ENCODE measurements at regions not wholly inside any gene's neighbourhood (a gene's known extent, or its start where the extent isn't known, plus 50 kb on each side); places are given as distances from the start of the nearest gene placed in this dataset.

DNA sequence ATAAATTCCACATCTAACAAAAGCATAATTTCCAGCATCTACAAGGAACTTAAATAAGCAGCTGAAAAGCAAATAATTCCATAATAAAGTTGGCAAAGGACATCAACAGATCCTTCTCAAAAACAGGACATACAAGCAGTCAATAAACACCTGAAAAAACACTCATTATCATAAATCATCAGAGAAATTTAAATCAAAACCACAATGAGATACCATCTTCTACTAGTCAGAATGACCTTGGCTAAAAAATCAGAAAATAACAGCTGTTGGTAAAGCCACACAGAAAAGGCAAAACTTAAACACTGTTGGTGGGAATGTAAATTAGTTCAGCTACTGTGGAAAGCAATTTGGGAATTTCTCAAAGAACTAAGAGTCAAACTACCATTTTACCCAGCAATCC lies 1371.1 kb upstream of the ACO1 start:
- Histone ChIP-seq H3K4me3 (ENCODE audit: extremely low read depth in 1 of 4, insufficient read depth in 2 of 4, low read depth in 3 of 4, low read length in 4 of 4) (no peak overlapping the region), H3K56ac (replicated peaks; ENCODE audit: insufficient read length, low read depth, low read length) (no peak overlapping the region), H2BK15ac (ENCODE audit: low read length) (no peak overlapping the region), H3K14ac (ENCODE audit: insufficient read length) (no peak overlapping the region), H3K4ac (replicated peaks; ENCODE audit: insufficient read length, low read depth, low read length) (no peak overlapping the region), H4K20me1 (replicated peaks in 1 of 2; ENCODE audit: control insufficient read depth in 1 of 2, insufficient read depth in 2 of 2, low read length in 2 of 2) (no peaks in the 10 kb centered on the region), H2BK5ac (ENCODE audit: low read depth, low read length) (no peak overlapping the region), H3K9me3 (ENCODE audit: insufficient read depth in 2 of 2, low read depth in 1 of 2, low read length in 1 of 2) (no peaks in the 10 kb centered on the region), H2BK20ac (ENCODE audit: low read length) (no peak overlapping the region), H3K79me1 (ENCODE audit: low read depth, low read length) (no peaks in the 10 kb centered on the region), H4K5ac (ENCODE audit: insufficient read length, low read depth, low read length) (no peak overlapping the region), H2AK5ac (ENCODE audit: low read depth, low read length) (no peak overlapping the region), H4K8ac (ENCODE audit: extremely low read depth, insufficient read depth, low read length) (no peak overlapping the region), H2BK12ac (ENCODE audit: low read depth, low read length) (no peak overlapping the region), H3K4me2 (ENCODE audit: insufficient read depth in 1 of 2, low read depth in 2 of 2, low read length in 2 of 2) (no peak overlapping the region), H3K36me3 (ENCODE audit: control insufficient read depth in 2 of 4, insufficient read depth in 4 of 4, low read length in 3 of 4) (no peaks in the 10 kb centered on the region), H3K9ac (replicated peaks in 1 of 4; ENCODE audit: extremely low read depth in 1 of 4, low read depth in 3 of 4, low read length in 3 of 4) (no peak overlapping the region), H3K27ac (ENCODE audit: low read depth, low read length) (no peak overlapping the region), H3K23me2 (ENCODE audit: low read depth, low read length) (no peaks in the 10 kb centered on the region), H3K18ac (ENCODE audit: extremely low read depth, low read length) (no peak overlapping the region), H3K79me2 (ENCODE audit: control insufficient read depth in 1 of 2, insufficient read depth in 2 of 2, low read length in 2 of 2) (no peaks in the 10 kb centered on the region), H3K23ac (ENCODE audit: insufficient read length) (no peak overlapping the region), H3K27me3 (replicated peaks in 1 of 4; ENCODE audit: control insufficient read depth in 3 of 4, extremely low read depth in 1 of 4, insufficient read depth in 3 of 4, low read length in 3 of 4) (no peaks in the 10 kb centered on the region), H4K91ac (replicated peaks; ENCODE audit: insufficient read length, low read length) (no peak overlapping the region), H2BK120ac (replicated peaks; ENCODE audit: low read depth, low read length) (no peak overlapping the region), H2AFZ (ENCODE audit: low read length) (no peak overlapping the region), H3K4me1 (replicated peaks in 1 of 4; ENCODE audit: control insufficient read depth in 3 of 4, insufficient read depth in 4 of 4, low read length in 3 of 4) (peaks cover 0 to 3% (median 0%) of the 10 kb centered on the region in 4 experiments; a peak in 1 of 7 replicates)
- DNase-seq (ENCODE audit: low read depth in 1 of 2, low spot score in 2 of 2) (no peak), FAIRE-seq (no peak)
- CTCF ChIA-PET (ENCODE audit: partially characterized antibody), result no interaction called here
- POLR2A ChIA-PET (ENCODE audit: partially characterized antibody), result no interaction called here
- no peak for TF ChIP-seq KDM4A (IDR thresholded peaks at IDR 0.05; ENCODE audit: low read depth, low read length, severe bottlenecking)
- TF ChIP-seq GTF2F1 (IDR thresholded peaks at IDR 0.05; ENCODE audit: borderline replicate concordance, low read depth, low read length), result no peak
- no peak for TF ChIP-seq POLR2A (IDR thresholded peaks at IDR 0.05; ENCODE audit: control extremely low read depth in 1 of 2, low read depth in 2 of 2, low read length in 2 of 2)
- TF ChIP-seq, protein P1, sequence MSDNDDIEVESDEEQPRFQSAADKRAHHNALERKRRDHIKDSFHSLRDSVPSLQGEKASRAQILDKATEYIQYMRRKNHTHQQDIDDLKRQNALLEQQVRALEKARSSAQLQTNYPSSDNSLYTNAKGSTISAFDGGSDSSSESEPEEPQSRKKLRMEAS (IDR thresholded peaks at IDR 0.05), result no peak
- no peak for TF ChIP-seq PHF8 (conservative IDR thresholded peaks at IDR 0.05; ENCODE audit: low read depth, low read length)
- TF ChIP-seq POU5F1 (IDR thresholded peaks at IDR 0.05; ENCODE audit: low read depth, low read length), result no peak
- no peak for TF ChIP-seq SP2 (IDR thresholded peaks at IDR 0.05; ENCODE audit: low read length)
- TF ChIP-seq CHD1 (IDR thresholded peaks at IDR 0.05; ENCODE audit: low read depth, low read length), result no peak
- TF ChIP-seq, protein P2, sequence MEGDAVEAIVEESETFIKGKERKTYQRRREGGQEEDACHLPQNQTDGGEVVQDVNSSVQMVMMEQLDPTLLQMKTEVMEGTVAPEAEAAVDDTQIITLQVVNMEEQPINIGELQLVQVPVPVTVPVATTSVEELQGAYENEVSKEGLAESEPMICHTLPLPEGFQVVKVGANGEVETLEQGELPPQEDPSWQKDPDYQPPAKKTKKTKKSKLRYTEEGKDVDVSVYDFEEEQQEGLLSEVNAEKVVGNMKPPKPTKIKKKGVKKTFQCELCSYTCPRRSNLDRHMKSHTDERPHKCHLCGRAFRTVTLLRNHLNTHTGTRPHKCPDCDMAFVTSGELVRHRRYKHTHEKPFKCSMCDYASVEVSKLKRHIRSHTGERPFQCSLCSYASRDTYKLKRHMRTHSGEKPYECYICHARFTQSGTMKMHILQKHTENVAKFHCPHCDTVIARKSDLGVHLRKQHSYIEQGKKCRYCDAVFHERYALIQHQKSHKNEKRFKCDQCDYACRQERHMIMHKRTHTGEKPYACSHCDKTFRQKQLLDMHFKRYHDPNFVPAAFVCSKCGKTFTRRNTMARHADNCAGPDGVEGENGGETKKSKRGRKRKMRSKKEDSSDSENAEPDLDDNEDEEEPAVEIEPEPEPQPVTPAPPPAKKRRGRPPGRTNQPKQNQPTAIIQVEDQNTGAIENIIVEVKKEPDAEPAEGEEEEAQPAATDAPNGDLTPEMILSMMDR (IDR thresholded peaks at IDR 0.05; ENCODE audit: control extremely low read depth in 1 of 3, insufficient read depth in 1 of 3, low read depth in 1 of 3, low read length in 3 of 3), result no peak
- no peak for TF ChIP-seq SUZ12 (IDR thresholded peaks at IDR 0.05; ENCODE audit: low read length)
- TF ChIP-seq ASH2L (IDR thresholded peaks at IDR 0.05; ENCODE audit: low read length), result no peak
- TF ChIP-seq HDAC6 (IDR thresholded peaks at IDR 0.05; ENCODE audit: low read depth, low read length), result no peak
- TF ChIP-seq SP1 (IDR thresholded peaks at IDR 0.05; ENCODE audit: low read depth, low read length), result no peak
- TF ChIP-seq, protein P3, sequence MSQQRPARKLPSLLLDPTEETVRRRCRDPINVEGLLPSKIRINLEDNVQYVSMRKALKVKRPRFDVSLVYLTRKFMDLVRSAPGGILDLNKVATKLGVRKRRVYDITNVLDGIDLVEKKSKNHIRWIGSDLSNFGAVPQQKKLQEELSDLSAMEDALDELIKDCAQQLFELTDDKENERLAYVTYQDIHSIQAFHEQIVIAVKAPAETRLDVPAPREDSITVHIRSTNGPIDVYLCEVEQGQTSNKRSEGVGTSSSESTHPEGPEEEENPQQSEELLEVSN (IDR thresholded peaks at IDR 0.05), result no peak
